Hepatocyte (in vitro differentiated cells): ENCODE measurements at regions not wholly inside any gene's neighbourhood (a gene's known extent, or its start where the extent isn't known, plus 50 kb on each side); places are given as distances from the start of the nearest gene placed in this dataset.

Experiments
- EZH2 ChIP-seq: fragments of 200-600 bp; sonication (generic); IDR thresholded peaks from 2 replicates; pipeline ENCODE4 v1.6.1; 2016; ENCODE audit warnings: antibody characterized with exemption, mild to moderate bottlenecking, borderline replicate concordance
- EZH2phosphoT487 ChIP-seq: fragments of 200-600 bp; sonication (generic); IDR thresholded peaks from one replicate; pipeline ENCODE4 v1.6.1; 2018; ENCODE audit warnings: antibody characterized with exemption, mild to moderate bottlenecking, low read depth, moderate library complexity; ENCODE audit not compliant: unreplicated experiment, severe bottlenecking
- TF ChIP-seq, protein P1 (sequence below): fragments of 200-600 bp; sonication (generic); IDR thresholded peaks from 2 replicates; pipeline ENCODE4 v1.5.1; 2016; ENCODE audit warnings: antibody characterized with exemption, mild to moderate bottlenecking; ENCODE audit not compliant: poor library complexity

DNA sequence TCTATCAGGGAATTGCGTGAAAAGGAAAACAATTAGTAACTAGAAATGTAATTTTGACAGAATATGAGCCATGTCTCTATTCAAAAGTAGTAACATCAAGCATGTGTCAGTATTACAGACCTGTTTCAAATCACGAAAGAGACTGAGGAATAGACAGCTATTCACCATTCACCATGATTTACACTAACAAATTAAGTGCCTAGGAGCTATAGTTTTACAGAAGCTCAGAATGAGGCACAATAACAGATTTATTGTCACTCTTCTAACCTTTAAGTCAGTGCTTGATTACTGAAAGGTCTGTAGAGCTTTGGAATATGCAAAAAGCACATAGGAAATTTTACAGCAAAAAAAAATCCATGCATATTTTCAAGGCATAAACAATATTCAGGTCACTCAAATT is 208.2 kb downstream of the SLCO4C1 start:
- TF ChIP-seq, protein P1, sequence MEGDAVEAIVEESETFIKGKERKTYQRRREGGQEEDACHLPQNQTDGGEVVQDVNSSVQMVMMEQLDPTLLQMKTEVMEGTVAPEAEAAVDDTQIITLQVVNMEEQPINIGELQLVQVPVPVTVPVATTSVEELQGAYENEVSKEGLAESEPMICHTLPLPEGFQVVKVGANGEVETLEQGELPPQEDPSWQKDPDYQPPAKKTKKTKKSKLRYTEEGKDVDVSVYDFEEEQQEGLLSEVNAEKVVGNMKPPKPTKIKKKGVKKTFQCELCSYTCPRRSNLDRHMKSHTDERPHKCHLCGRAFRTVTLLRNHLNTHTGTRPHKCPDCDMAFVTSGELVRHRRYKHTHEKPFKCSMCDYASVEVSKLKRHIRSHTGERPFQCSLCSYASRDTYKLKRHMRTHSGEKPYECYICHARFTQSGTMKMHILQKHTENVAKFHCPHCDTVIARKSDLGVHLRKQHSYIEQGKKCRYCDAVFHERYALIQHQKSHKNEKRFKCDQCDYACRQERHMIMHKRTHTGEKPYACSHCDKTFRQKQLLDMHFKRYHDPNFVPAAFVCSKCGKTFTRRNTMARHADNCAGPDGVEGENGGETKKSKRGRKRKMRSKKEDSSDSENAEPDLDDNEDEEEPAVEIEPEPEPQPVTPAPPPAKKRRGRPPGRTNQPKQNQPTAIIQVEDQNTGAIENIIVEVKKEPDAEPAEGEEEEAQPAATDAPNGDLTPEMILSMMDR = no peak
- no peak for TF ChIP-seq EZH2
- TF ChIP-seq EZH2phosphoT487 = no peak
